H1 (cell line): ENCODE measurements at regions not wholly inside any gene's neighbourhood (a gene's known extent, or its start where the extent isn't known, plus 50 kb on each side); places are given as distances from the start of the nearest gene placed in this dataset.
"Not testable (repeated sequence)": the region's sequence is repeated elsewhere in the genome, so short reads cannot be mapped to it uniquely, and the experiment has no call there.

Experiments used
- CTCF ChIA-PET: fragments of 300-600 bp; sonication (Branson Sonifier 250); formaldehyde crosslinking; loops from one replicate; lab custom pipeline; 2021; ENCODE audit not compliant: partially characterized antibody; lab: Charles Lee
- POLR2A ChIA-PET: fragments of 300-600 bp; sonication (Branson Sonifier 250); formaldehyde crosslinking; loops from one replicate; lab custom pipeline; 2021; ENCODE audit warnings: inconsistent platforms; ENCODE audit not compliant: partially characterized antibody; lab: Charles Lee
- DNase-seq, 2 experiments: peaks; one replicate each; pipeline versions ENCODE4 v3.0.0 to v3.0.0-alpha.2; 2010 to 2022; ENCODE audit warnings: low spot score in 2 of 2, low read depth in 1 of 2, mixed read lengths in 1 of 2
- FAIRE-seq: peaks from 2 replicates; lab custom pipeline; 2011; peaks lifted over from hg19 to GRCh38; lab: Jason Lieb, UNC
- H2AFZ ChIP-seq: 2 replicates; pipeline ENCODE4 v1.8.1; 2012; ENCODE audit warnings: low read length, inconsistent platforms
- H2AK5ac ChIP-seq: 2 replicates; pipeline ENCODE4 v1.6.1; 2013; ENCODE audit warnings: low read depth, low read length
- H2BK120ac ChIP-seq: replicated peaks from 2 replicates; pipeline ENCODE3; 2013; ENCODE audit warnings: low read depth, low read length, inconsistent platforms
- H2BK12ac ChIP-seq: 2 replicates; pipeline ENCODE4 v1.6.1; 2013; ENCODE audit warnings: low read depth, low read length
- H2BK15ac ChIP-seq: 2 replicates; pipeline ENCODE4 v1.6.1; 2013; ENCODE audit warnings: low read length
- H2BK20ac ChIP-seq: 2 replicates; pipeline ENCODE4 v1.6.1; 2013; ENCODE audit warnings: low read length
- H2BK5ac ChIP-seq: 2 replicates; pipeline ENCODE4 v1.6.1; 2013; ENCODE audit warnings: low read depth, low read length
- H3K14ac ChIP-seq: 2 replicates; pipeline ENCODE4 v1.6.1; 2013; ENCODE audit warnings: inconsistent platforms; ENCODE audit not compliant: insufficient read length
- H3K18ac ChIP-seq: 2 replicates; pipeline ENCODE4 v1.6.1; 2013; ENCODE audit warnings: low read length; ENCODE audit errors: extremely low read depth
- H3K23ac ChIP-seq: 2 replicates; pipeline ENCODE4 v1.6.1; 2013; ENCODE audit warnings: inconsistent platforms; ENCODE audit not compliant: insufficient read length
- H3K23me2 ChIP-seq: 2 replicates; pipeline ENCODE4 v1.6.1; 2013; ENCODE audit warnings: low read depth, low read length
- H3K27ac ChIP-seq: 2 replicates; pipeline ENCODE4 v1.6.1; 2011; ENCODE audit warnings: low read depth, low read length, inconsistent platforms
- H3K27me3 ChIP-seq, 4 experiments: replicated peaks in 1 of 4; 1 replicate in 1 of 4; 2 replicates in 3 of 4; pipeline versions ENCODE4 v1.6.1 to v1.8.1; 2011 to 2013; ENCODE audit warnings: low read length in 3 of 4, mild to moderate bottlenecking in 3 of 4, inconsistent platforms in 2 of 4, mixed read lengths in 2 of 4, moderate library complexity in 1 of 4; ENCODE audit not compliant: control insufficient read depth in 3 of 4, insufficient read depth in 3 of 4; ENCODE audit errors: extremely low read depth in 1 of 4
- H3K36me3 ChIP-seq, 4 experiments: 2 replicates each; pipeline versions ENCODE4 v1.6.1 to v1.8.1; 2011 to 2013; ENCODE audit warnings: mild to moderate bottlenecking in 4 of 4, low read length in 3 of 4, moderate library complexity in 2 of 4, control low read depth in 1 of 4, inconsistent platforms in 1 of 4; ENCODE audit not compliant: insufficient read depth in 4 of 4, control insufficient read depth in 2 of 4
- H3K4ac ChIP-seq: replicated peaks from 2 replicates; pipeline ENCODE3; 2013; ENCODE audit warnings: low read length, low read depth, mixed read lengths, inconsistent platforms; ENCODE audit not compliant: insufficient read length
- H3K4me1 ChIP-seq, 4 experiments: replicated peaks in 1 of 4; 1 replicate in 1 of 4; 2 replicates in 3 of 4; pipeline versions ENCODE4 v1.6.1 to v1.8.1; 2011 to 2013; ENCODE audit warnings: low read length in 3 of 4, inconsistent platforms in 2 of 4, mixed read lengths in 1 of 4; ENCODE audit not compliant: insufficient read depth in 4 of 4, control insufficient read depth in 3 of 4
- H3K4me2 ChIP-seq, 2 experiments: 2 replicates each; pipeline versions ENCODE4 v1.6.1 to v1.8.1; 2011 to 2013; ENCODE audit warnings: low read depth in 2 of 2, low read length in 2 of 2, control low read depth in 1 of 2, inconsistent platforms in 1 of 2, mild to moderate bottlenecking in 1 of 2; ENCODE audit not compliant: insufficient read depth in 1 of 2
- H3K4me3 ChIP-seq, 4 experiments: fragments of 200-600, 300-600 bp in 1 of 4; sonication (generic), shearing (Covaris generic), sonication (Bioruptor Twin) in 1 of 4; 2 replicates each; pipeline versions ENCODE4 v1.5.1 to v1.8.1; 2011 to 2016; ENCODE audit warnings: low read length in 4 of 4, low read depth in 3 of 4, control low read depth in 2 of 4, inconsistent platforms in 2 of 4, mild to moderate bottlenecking in 2 of 4, mixed read lengths in 1 of 4, moderate library complexity in 1 of 4; ENCODE audit not compliant: insufficient read depth in 2 of 4; ENCODE audit errors: extremely low read depth in 1 of 4
- H3K56ac ChIP-seq: replicated peaks from 2 replicates; pipeline ENCODE3; 2013; ENCODE audit warnings: low read depth, mild to moderate bottlenecking, mixed read lengths, low read length, inconsistent platforms; ENCODE audit not compliant: insufficient read length
- H3K79me1 ChIP-seq: 2 replicates; pipeline ENCODE4 v1.6.1; 2013; ENCODE audit warnings: low read depth, low read length, control low read depth
- H3K79me2 ChIP-seq, 2 experiments: 2 replicates each; pipeline versions ENCODE4 v1.6.1 to v1.8.1; 2012 to 2013; ENCODE audit warnings: low read length in 2 of 2, mild to moderate bottlenecking in 2 of 2, inconsistent platforms in 1 of 2; ENCODE audit not compliant: insufficient read depth in 2 of 2, control insufficient read depth in 1 of 2
- H3K9ac ChIP-seq, 4 experiments: replicated peaks in 1 of 4; 1 replicate in 1 of 4; 2 replicates in 3 of 4; pipeline versions ENCODE4 v1.6.1 to v1.8.1; 2011 to 2013; ENCODE audit warnings: low read depth in 3 of 4, low read length in 3 of 4, control low read depth in 2 of 4, mild to moderate bottlenecking in 2 of 4, moderate library complexity in 2 of 4, inconsistent platforms in 1 of 4; ENCODE audit errors: extremely low read depth in 1 of 4
- H3K9me3 ChIP-seq, 2 experiments: 2 replicates each; pipeline versions ENCODE4 v1.6.1 to v1.8.1; 2012 to 2013; ENCODE audit warnings: mild to moderate bottlenecking in 2 of 2, moderate library complexity in 2 of 2, control low read depth in 1 of 2, inconsistent platforms in 1 of 2, low read depth in 1 of 2, low read length in 1 of 2, mixed read lengths in 1 of 2; ENCODE audit not compliant: insufficient read depth in 2 of 2
- H4K20me1 ChIP-seq, 2 experiments: replicated peaks in 1 of 2; 2 replicates each; pipeline versions ENCODE3 to v1.8.1; 2011 to 2013; ENCODE audit warnings: inconsistent platforms in 2 of 2, low read length in 2 of 2, mild to moderate bottlenecking in 1 of 2; ENCODE audit not compliant: insufficient read depth in 2 of 2, control insufficient read depth in 1 of 2
- H4K5ac ChIP-seq: 2 replicates; pipeline ENCODE4 v1.6.1; 2013; ENCODE audit warnings: low read length, low read depth, mixed read lengths, inconsistent platforms; ENCODE audit not compliant: insufficient read length
- H4K8ac ChIP-seq: 2 replicates; pipeline ENCODE4 v1.8.0; 2013; ENCODE audit warnings: mild to moderate bottlenecking, moderate library complexity, low read length, inconsistent platforms; ENCODE audit not compliant: insufficient read depth; ENCODE audit errors: extremely low read depth
- H4K91ac ChIP-seq: replicated peaks from 2 replicates; pipeline ENCODE3; 2013; ENCODE audit warnings: low read length, mixed read lengths, inconsistent platforms; ENCODE audit not compliant: insufficient read length
- CTCF ChIP-seq, 3 experiments: IDR thresholded peaks; 1 replicate in 2 of 3; 2 replicates in 1 of 3; pipeline versions ENCODE4 v1.5.1 to v1.6.1; 2011; ENCODE audit warnings: low read length in 3 of 3, mild to moderate bottlenecking in 3 of 3, inconsistent platforms in 2 of 3, low read depth in 1 of 3, moderate library complexity in 1 of 3; ENCODE audit not compliant: insufficient read depth in 1 of 3; ENCODE audit errors: control extremely low read depth in 1 of 3
- KDM1A ChIP-seq: fragments of 200-600, 300-600 bp; sonication (generic); IDR thresholded peaks from 2 replicates; pipeline ENCODE4 v1.7.1; 2016; ENCODE audit warnings: mild to moderate bottlenecking, low read length, borderline replicate concordance
- MAX ChIP-seq: IDR thresholded peaks from 2 replicates; pipeline ENCODE4 v1.6.1; 2012; ENCODE audit warnings: inconsistent platforms
- RAD21 ChIP-seq, 2 experiments: IDR thresholded peaks in 1 of 2; conservative IDR thresholded peaks in 1 of 2; 2 replicates each; pipeline ENCODE4 v1.6.1; 2011; ENCODE audit warnings: low read depth in 2 of 2, low read length in 2 of 2, improper control_type of control experiment in 1 of 2, inconsistent platforms in 1 of 2, mild to moderate bottlenecking in 1 of 2, moderate library complexity in 1 of 2
- SIN3A ChIP-seq, 2 experiments: IDR thresholded peaks in 1 of 2; conservative IDR thresholded peaks in 1 of 2; 2 replicates each; pipeline ENCODE4 v1.6.1; 2011 to 2012; ENCODE audit warnings: low read length in 2 of 2, improper control_type of control experiment in 1 of 2, low read depth in 1 of 2, mild to moderate bottlenecking in 1 of 2
- WGBS, 2 experiments: shearing (Covaris generic) in 1 of 2; methylation state at CpG; one replicate each; pipeline versions ENCODE4 v1.1.6 to v1.1.7; 2013 to 2015; ENCODE audit warnings: low lambda C conversion rate in 2 of 2, mixed read lengths in 2 of 2, inconsistent platforms in 1 of 2, low coverage in 1 of 2, missing lambda C conversion rate in 1 of 2; ENCODE audit not compliant: insufficient replicate concordance in 2 of 2, insufficient coverage in 1 of 2, insufficient read length in 1 of 2; ENCODE audit errors: extremely low coverage in 1 of 2, missing lambda C conversion rate in 1 of 2; 5-methylcytosine and 5-hydroxymethylcytosine counted together

DNA sequence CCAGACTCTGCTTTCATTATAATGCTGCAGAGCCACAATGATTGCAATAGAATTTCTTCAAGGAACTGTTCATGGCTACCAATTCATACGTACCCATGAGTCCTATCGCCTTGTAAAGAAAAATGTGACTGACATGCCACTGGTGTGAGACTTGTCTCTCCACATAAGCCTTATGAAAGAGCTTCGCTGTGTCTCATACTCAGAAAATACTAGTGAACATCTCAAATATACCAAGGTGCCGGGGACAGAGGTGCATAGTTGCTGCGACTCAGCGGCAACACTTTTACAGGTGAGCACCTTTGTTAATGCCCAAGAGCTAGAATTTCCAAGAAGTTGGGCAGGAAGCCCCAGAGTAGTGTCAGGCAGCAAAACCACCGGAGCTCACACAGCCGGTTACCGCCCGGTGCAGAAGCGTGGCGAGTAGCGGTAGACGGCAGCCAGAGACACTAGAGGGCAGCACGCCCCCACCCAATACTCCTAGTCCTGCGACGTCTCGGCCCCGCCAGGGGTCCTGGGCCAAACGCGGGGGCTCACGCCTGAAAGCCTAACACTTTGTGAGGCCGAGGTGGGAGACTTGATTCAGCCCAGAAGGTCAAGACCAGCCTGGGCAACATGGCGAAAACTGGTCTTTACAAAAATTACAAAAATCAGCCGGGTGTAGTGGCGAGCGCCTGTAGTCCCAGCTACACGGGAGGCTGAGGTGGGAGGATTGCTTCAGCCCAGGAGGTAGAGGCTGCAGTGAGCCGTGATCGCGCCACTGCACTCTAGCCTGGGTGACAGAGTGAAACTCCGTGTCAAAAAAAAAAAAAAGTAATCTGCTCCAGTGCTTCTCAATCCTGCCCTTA lies 50.5 kb upstream of the CCL21 start:
- not testable (repeated sequence) for H3K14ac ChIP-seq, H2BK120ac ChIP-seq, FAIRE-seq, H3K23me2 ChIP-seq, H3K27me3 ChIP-seq, H3K4ac ChIP-seq, H3K56ac ChIP-seq, H3K27ac ChIP-seq, H2BK20ac ChIP-seq, H3K18ac ChIP-seq, H4K5ac ChIP-seq, H4K20me1 ChIP-seq, H2BK15ac ChIP-seq, H3K79me2 ChIP-seq, H2AFZ ChIP-seq, H3K4me3 ChIP-seq, H4K91ac ChIP-seq, H3K79me1 ChIP-seq, H3K4me2 ChIP-seq, H3K4me1 ChIP-seq, H2BK5ac ChIP-seq, H3K23ac ChIP-seq, H2AK5ac ChIP-seq, H2BK12ac ChIP-seq, H3K9me3 ChIP-seq, H3K9ac ChIP-seq, H3K36me3 ChIP-seq
- H4K8ac ChIP-seq, result 0 out of 2 replicates have a peak overlapping the region, but pooled peaks have one; percentile 68
- 43% methylated on average over 32 of the region's 32 CpGs; no CpG with 5 or more reads in 1 of the 2 experiments for WGBS, 2 experiments
- peak; percentile 27 to 91 for DNase-seq
- CTCF ChIA-PET, result interaction anchor here (0.6 to 4.4 kb wide), 54 partner anchors 13 to 1833 kb away, joined by 3 to 80 read pairs (median 4); partner anchors contain the start of gene PIGO
- TF ChIP-seq KDM1A, result 0 out of 2 replicates have a peak, but pooled peaks have one; percentile 47
- TF ChIP-seq SIN3A (conservative IDR thresholded peaks at IDR 0.05 in 1 of 2, IDR thresholded peaks at IDR 0.05 in 1 of 2; ENCODE audit: low read depth in 1 of 2, low read length in 2 of 2), result peak in 1 of 2 experiments; percentile 43; a peak in 1 of 4 replicates
- TF ChIP-seq MAX, result peak; percentile 52; the same call in 1 of the 2 replicates
- TF ChIP-seq CTCF (IDR thresholded peaks at IDR 0.05; ENCODE audit: control extremely low read depth in 1 of 3, insufficient read depth in 1 of 3, low read depth in 1 of 3, low read length in 3 of 3), result peak; percentile 87 to 97 (median 97)
- TF ChIP-seq RAD21 (IDR thresholded peaks at IDR 0.05 in 1 of 2, conservative IDR thresholded peaks at IDR 0.05 in 1 of 2; ENCODE audit: low read depth in 2 of 2, low read length in 2 of 2), result peak; percentile 96 to 97
- POLR2A ChIA-PET, result interaction anchor here (0.6 to 0.7 kb wide), 2 partner anchors 162 to 333 kb away, joined by 3 read pairs; no protein-coding TSS in a partner anchor
